ENCODE measurements at regions not wholly inside any gene's neighbourhood (a gene's known extent, or its start where the extent isn't known, plus 50 kb on each side); places are given as distances from the start of the nearest gene placed in this dataset.

GRCh38 chr2:128835974-128836373 is 517.3 kb upstream of the HS6ST1 start:
- DNase-seq (ENCODE audit: low spot score in 2 of 2), result no peak
- intact Hi-C loops (cut with DNase I; ENCODE audit: low total_unique reads), result no loop called here
- H3K4me3 ChIP-seq (ENCODE audit: low read depth, poor library complexity, severe bottlenecking), result no peak overlapping the region
- 90 to 91% methylated on average over 6 of the region's 6 CpGs for WGBS, 2 donors
- TF ChIP-seq CTCF (IDR thresholded peaks at IDR 0.05) (no peak), POLR2A (IDR thresholded peaks at IDR 0.05) (no peak)

- H3K4me3 ChIP-seq (ENCODE audit: low read depth, poor library complexity, severe bottlenecking), result no peak overlapping the region
- intact Hi-C loops (cut with DNase I; ENCODE audit: low total_unique reads), result no loop called here
- no peak for DNase-seq (ENCODE audit: low spot score in 2 of 2)
- WGBS, 2 donors, result 84 to 88% methylated on average over 5 of the region's 5 CpGs
- TF ChIP-seq POLR2A (IDR thresholded peaks at IDR 0.05), result no peak
- TF ChIP-seq CTCF (IDR thresholded peaks at IDR 0.05), result no peak
Observed at GRCh38 chr2:128836559-128837100, 518.0 kb upstream of the HS6ST1 start.

DNA sequence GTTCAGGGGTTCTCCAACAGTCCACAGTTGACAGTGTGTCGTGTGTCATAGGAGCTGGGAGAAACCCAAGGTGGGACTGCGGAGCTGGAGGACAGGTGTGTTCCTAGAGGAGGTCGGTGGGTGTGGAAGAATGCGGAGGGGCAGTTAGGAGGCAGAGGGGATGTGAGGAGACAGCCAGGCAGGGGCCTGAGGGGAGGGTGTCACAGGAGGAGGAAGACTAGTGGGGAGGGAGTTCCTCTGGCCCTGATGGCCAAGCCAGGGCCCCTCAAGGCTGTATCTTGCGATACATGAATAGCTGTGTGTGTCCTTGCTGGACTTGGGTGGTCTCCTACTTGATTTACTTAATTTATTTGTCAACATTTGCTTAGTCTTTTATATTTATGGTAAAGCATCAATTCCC is 519.6 kb upstream of the HS6ST1 start:
- intact Hi-C loops (cut with DNase I; ENCODE audit: low total_unique reads), result no loop called here
- TF ChIP-seq CTCF (IDR thresholded peaks at IDR 0.05) (no peak), POLR2A (IDR thresholded peaks at IDR 0.05) (no peak)
- DNase-seq (ENCODE audit: low spot score in 2 of 2), result no peak
- 93% methylated on average over 5 of the region's 5 CpGs for WGBS, 2 donors
- H3K4me3 ChIP-seq (ENCODE audit: low read depth, poor library complexity, severe bottlenecking), result no peak overlapping the region

- 48 to 62% methylated on average over 3 of the region's 3 CpGs for WGBS, 2 donors
- no peak overlapping the region for H3K4me3 ChIP-seq (ENCODE audit: low read depth, poor library complexity, severe bottlenecking)
- TF ChIP-seq CTCF (IDR thresholded peaks at IDR 0.05), result no peak
- TF ChIP-seq POLR2A (IDR thresholded peaks at IDR 0.05), result no peak
- DNase-seq (ENCODE audit: low spot score in 2 of 2), result no peak
- intact Hi-C loops (cut with DNase I; ENCODE audit: low total_unique reads), result no loop called here
Observed at GRCh38 chr2:128841803-128842202, 523.1 kb upstream of the HS6ST1 start.

- intact Hi-C loops (cut with DNase I; ENCODE audit: low total_unique reads), result no loop called here
- no peak for TF ChIP-seq CTCF (IDR thresholded peaks at IDR 0.05)
- TF ChIP-seq POLR2A (IDR thresholded peaks at IDR 0.05), result no peak
- WGBS, 2 donors, result 73 to 78% methylated on average over 9 of the region's 9 CpGs
- H3K4me3 ChIP-seq (ENCODE audit: low read depth, poor library complexity, severe bottlenecking), result no peak overlapping the region
- DNase-seq (ENCODE audit: low spot score in 2 of 2), result no peak
Observed at GRCh38 chr2:128867311-128867710, 548.6 kb upstream of the HS6ST1 start.

DNA sequence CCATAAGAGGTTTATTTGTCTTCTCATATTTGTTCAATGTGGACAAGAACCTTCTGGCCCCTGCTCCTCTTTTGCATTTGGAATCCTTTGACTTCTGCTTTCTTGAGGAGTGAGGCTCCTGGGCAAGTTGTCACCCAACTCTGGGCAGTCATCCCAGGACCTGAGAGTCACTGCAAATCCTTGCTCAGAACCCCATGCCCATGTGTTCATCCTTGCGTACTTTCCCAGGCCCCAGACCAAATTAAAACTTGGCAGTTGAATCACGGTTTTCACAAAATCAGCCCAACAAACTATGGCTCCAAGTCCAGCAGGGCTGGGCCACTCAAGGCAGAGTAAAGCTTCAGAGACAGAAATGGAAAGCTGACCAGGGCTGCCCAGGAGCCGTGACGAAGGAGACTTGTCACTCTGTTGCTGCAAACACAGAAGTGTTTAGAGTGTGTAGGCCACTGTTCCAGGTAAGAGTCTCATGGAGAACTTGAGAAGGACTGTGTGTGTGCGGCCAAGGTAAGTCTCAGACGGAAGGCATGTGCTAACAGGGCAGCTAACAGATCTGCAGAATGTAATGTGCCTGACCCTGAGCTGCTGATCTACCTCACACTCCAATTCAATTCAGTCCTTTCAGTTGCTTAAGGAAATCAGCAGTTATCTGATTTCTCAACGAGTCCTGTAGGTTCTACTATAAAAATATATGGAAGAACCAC is 549.4 kb upstream of the HS6ST1 start:
- H3K4me3 ChIP-seq (ENCODE audit: low read depth, poor library complexity, severe bottlenecking), result no peak overlapping the region
- intact Hi-C loops (cut with DNase I; ENCODE audit: low total_unique reads), result no loop called here
- 74 to 83% methylated on average over 7 of the region's 7 CpGs for WGBS, 2 donors
- TF ChIP-seq POLR2A (IDR thresholded peaks at IDR 0.05) (no peak), CTCF (IDR thresholded peaks at IDR 0.05) (no peak)
- no peak for DNase-seq (ENCODE audit: low spot score in 2 of 2)

Data from lower leg skin (tissue), 4 donors.